GM12878 (cell line): ENCODE measurements at regions not wholly inside any gene's neighbourhood (a gene's known extent, or its start where the extent isn't known, plus 50 kb on each side); places are given as distances from the start of the nearest gene placed in this dataset.

Experiments used
- ATAC-seq: fragments of 200-7000 bp; cut with Tn5 transposase; 3 replicates; pipeline ENCODE4 v1.9.1; 2020; ENCODE audit warnings: mild to moderate bottlenecking, moderate library complexity
- BruUV-seq: library from RNA; stranded (reverse); fragments of 400-500 nt; replicated peaks from 2 replicates; lab custom pipeline; 2021; lab: Mats Ljungman, UMichigan
- CTCF ChIA-PET: fragments of 300-600 bp; sonication (Branson Sonifier 250); formaldehyde crosslinking; extraction: SDS; loops from one replicate; lab custom pipeline; 2021; ENCODE audit warnings: inconsistent platforms; lab: Yijun Ruan, JAX
- POLR2A ChIA-PET: fragments of 350-600 bp; formaldehyde crosslinking; extraction: SDS; loops from one replicate; lab custom pipeline; 2021; ENCODE audit warnings: inconsistent platforms; lab: Charles Lee
- RAD21 ChIA-PET: fragments of 300-600 bp; sonication (Branson Sonifier 250); formaldehyde crosslinking; loops from one replicate; lab custom pipeline; 2023; ENCODE audit warnings: antibody characterized with exemption; ENCODE audit not compliant: unreplicated experiment; lab: Charles Lee
- SMC1A ChIA-PET: fragments of 300-600 bp; sonication (Branson Sonifier 250); formaldehyde crosslinking; loops from one replicate; lab custom pipeline; 2023; ENCODE audit not compliant: unreplicated experiment, uncharacterized antibody; lab: Charles Lee
- DNase-seq: peaks from one replicate; pipeline ENCODE4 v3.0.0-alpha.2; 2011; ENCODE audit warnings: low read depth, low spot score
- FAIRE-seq: peaks from 3 replicates; lab custom pipeline; 2011; peaks lifted over from hg19 to GRCh38; lab: Jason Lieb, UNC
- H2AFZ ChIP-seq: 2 replicates; pipeline ENCODE4 v1.6.0; 2011; ENCODE audit warnings: low read depth, low read length, control low read depth; ENCODE audit not compliant: control insufficient read depth
- H3K27ac ChIP-seq: 2 replicates; pipeline ENCODE4 v1.5.1; 2011; ENCODE audit warnings: control low read depth; ENCODE audit not compliant: control insufficient read depth, insufficient read depth
- H3K27me3 ChIP-seq, 2 experiments: replicated peaks in 1 of 2; 2 replicates each; pipeline versions ENCODE4 v1.6.0 to v1.6.1; 2011; ENCODE audit warnings: low read length in 1 of 2; ENCODE audit not compliant: control insufficient read depth in 2 of 2, insufficient read depth in 2 of 2
- H3K36me3 ChIP-seq, 2 experiments: 2 replicates each; pipeline ENCODE4 v1.5.1; 2011; ENCODE audit warnings: low read length in 1 of 2; ENCODE audit not compliant: control insufficient read depth in 2 of 2, insufficient read depth in 2 of 2
- H3K4me1 ChIP-seq: 2 replicates; pipeline ENCODE4 v1.6.1; 2011; ENCODE audit warnings: mild to moderate bottlenecking, low read length, moderate library complexity, mixed read lengths; ENCODE audit not compliant: control insufficient read depth, insufficient read depth
- H3K4me2 ChIP-seq: 2 replicates; pipeline ENCODE4 v1.6.0; 2011; ENCODE audit warnings: control low read depth; ENCODE audit not compliant: control insufficient read depth, insufficient read depth
- H3K4me3 ChIP-seq: fragments of 200-600 bp; sonication (generic); 2 replicates; pipeline ENCODE4 v1.5.1; 2016
- H3K79me2 ChIP-seq: 2 replicates; pipeline ENCODE4 v1.6.0; 2011; ENCODE audit warnings: low read length; ENCODE audit not compliant: control insufficient read depth, insufficient read depth
- H3K9ac ChIP-seq: 2 replicates; pipeline ENCODE4 v1.8.0; 2011; ENCODE audit warnings: low read length, control low read depth, mixed read lengths; ENCODE audit not compliant: control insufficient read depth, insufficient read depth
- H3K9me3 ChIP-seq: replicated peaks from 3 replicates; pipeline ENCODE4 v1.5.1; 2011; ENCODE audit warnings: mild to moderate bottlenecking, low read length; ENCODE audit not compliant: control insufficient read depth, insufficient read depth
- H4K20me1 ChIP-seq: 2 replicates; pipeline ENCODE4 v1.6.0; 2011; ENCODE audit not compliant: control insufficient read depth, insufficient read depth
- ASH2L ChIP-seq: fragments of 300-600, 200-600 bp; sonication (generic); IDR thresholded peaks from 2 replicates; pipeline ENCODE4 v1.6.1; 2017; ENCODE audit warnings: low read depth, mild to moderate bottlenecking, borderline replicate concordance
- CBX3 ChIP-seq: fragments of 200-600 bp; sonication (generic); IDR thresholded peaks from 2 replicates; pipeline ENCODE4 v1.6.1; 2016; ENCODE audit warnings: low read depth, borderline replicate concordance
- CHD4 ChIP-seq: fragments of 200-600 bp; sonication (generic); IDR thresholded peaks from 2 replicates; pipeline ENCODE4 v1.6.1; 2016; ENCODE audit warnings: mild to moderate bottlenecking
- EED ChIP-seq: sonication (generic); IDR thresholded peaks from 2 replicates; pipeline ENCODE4 v1.6.1; 2016; ENCODE audit warnings: antibody characterized with exemption, low read depth
- FOS ChIP-seq: IDR thresholded peaks from 3 replicates; pipeline ENCODE4 v1.6.1; 2011; ENCODE audit warnings: borderline replicate concordance; ENCODE audit not compliant: insufficient read length; ENCODE audit errors: extremely low read depth
- HDAC6 ChIP-seq: fragments of 200-600 bp; sonication (generic); IDR thresholded peaks from one replicate; pipeline ENCODE4 v1.8.0; 2017; ENCODE audit warnings: antibody characterized with exemption; ENCODE audit not compliant: unreplicated experiment
- IRF5 ChIP-seq: fragments of 450-650 bp; IDR thresholded peaks from 2 replicates; pipeline ENCODE4 v1.6.1; 2017; ENCODE audit warnings: borderline replicate concordance
- MXI1 ChIP-seq: fragments of 150-350 bp; IDR thresholded peaks from 2 replicates; pipeline ENCODE4 v1.6.1; 2011; ENCODE audit warnings: low read depth, mild to moderate bottlenecking, inconsistent platforms, low read length, improper control_type of control experiment
- NFYB ChIP-seq: IDR thresholded peaks from 2 replicates; pipeline ENCODE4 v1.6.1; 2011; ENCODE audit warnings: low read depth, mild to moderate bottlenecking, low read length, improper control_type of control experiment, moderate library complexity; ENCODE audit not compliant: insufficient read depth
- POLR2AphosphoS5 ChIP-seq: IDR thresholded peaks from 2 replicates; pipeline ENCODE4 v1.6.1; 2011; ENCODE audit warnings: mild to moderate bottlenecking, low read length, inconsistent platforms
- RBBP5 ChIP-seq: fragments of 200-600 bp; sonication (generic); conservative IDR thresholded peaks from 2 replicates; pipeline ENCODE4 v1.6.1; 2016
- SIN3A ChIP-seq: IDR thresholded peaks from 2 replicates; pipeline ENCODE4 v1.6.1; 2012; ENCODE audit warnings: low read depth, low read length, improper control_type of control experiment
- TCF3 ChIP-seq: IDR thresholded peaks from 2 replicates; pipeline ENCODE4 v1.6.1; 2012; ENCODE audit warnings: low read depth, mild to moderate bottlenecking, low read length, borderline replicate concordance; ENCODE audit not compliant: insufficient read depth
- WRNIP1 ChIP-seq: IDR thresholded peaks from 2 replicates; pipeline ENCODE4 v1.6.1; 2011; ENCODE audit warnings: low read depth, low read length, improper control_type of control experiment, borderline replicate concordance
- YBX1 ChIP-seq: fragments of 450-650 bp; IDR thresholded peaks from 2 replicates; pipeline ENCODE4 v1.6.1; 2016; ENCODE audit warnings: antibody characterized with exemption
- ZZZ3 ChIP-seq: IDR thresholded peaks from 2 replicates; pipeline ENCODE4 v1.6.1; 2011; ENCODE audit warnings: low read depth; ENCODE audit not compliant: control insufficient read depth, insufficient read length
- WGBS: methylation state at CpG from one replicate; pipeline ENCODE4 v1.1.6; 2016; ENCODE audit warnings: low lambda C conversion rate; ENCODE audit not compliant: insufficient replicate concordance, insufficient coverage; ENCODE audit errors: missing lambda C conversion rate; 5-methylcytosine and 5-hydroxymethylcytosine counted together
- in situ Hi-C: fragments of 300-500 bp; cut with MboI; formaldehyde crosslinking; loops from 9 replicates; pipeline ENCODE4 v1.14.3; 2018; ENCODE audit warnings: mixed read lengths
- intact Hi-C: fragments of 100-400 bp; cut with micrococcal nuclease; formaldehyde crosslinking; loops from one replicate; pipeline ENCODE4 v1.14.2; 2022; ENCODE audit not compliant: unreplicated experiment
- TF ChIP-seq, protein P1 (sequence below): fragments of 450-650 bp; formaldehyde crosslinking; IDR thresholded peaks from 2 replicates; pipeline ENCODE4 v1.4.0; 2020; ENCODE audit warnings: mild to moderate bottlenecking, moderate library complexity
- TF ChIP-seq, protein P2 (sequence below): fragments of 450-650 bp; IDR thresholded peaks from 2 replicates; pipeline ENCODE4 v1.6.1; 2016; ENCODE audit warnings: mild to moderate bottlenecking
- TF ChIP-seq, protein P3 (sequence below): IDR thresholded peaks from 2 replicates; pipeline ENCODE4 v1.6.1; 2011; ENCODE audit warnings: low read depth, low read length, improper control_type of control experiment, borderline replicate concordance

- intact Hi-C loops, result no loop called here
- 3% methylated on average over 2 of the region's 2 CpGs for WGBS
- ChIA-PET POLR2A (no interaction called here), RAD21 (interaction anchor here (1.1 kb wide), 1 partner anchor 449 kb away, joined by 6 read pairs; no protein-coding TSS in a partner anchor), SMC1A (interaction anchor here (0.9 kb wide), 1 partner anchor 449 kb away, joined by 3 read pairs; no protein-coding TSS in a partner anchor), CTCF (interaction anchor here (1.0 to 1.9 kb wide), 2 partner anchors 235 to 450 kb away, joined by 4 to 8 read pairs; no protein-coding TSS in a partner anchor)
- H3K27ac ChIP-seq, result no peak overlapping the region
- no peak overlapping the region for H3K9ac ChIP-seq
- H3K4me3 ChIP-seq, result no peak overlapping the region
- H3K4me2 ChIP-seq, result no peak overlapping the region
- BruUV-seq, result no TSS peak
- no peaks in the 10 kb centered on the region for H3K79me2 ChIP-seq
- no peaks in the 10 kb centered on the region for H3K9me3 ChIP-seq
- H3K36me3 ChIP-seq, result no peaks in the 10 kb centered on the region
- FAIRE-seq (no peak), ATAC-seq (no peak), DNase-seq (no peak)
- no peaks in the 10 kb centered on the region for H3K27me3 ChIP-seq
- H2AFZ ChIP-seq, result no peak overlapping the region
- no peaks in the 10 kb centered on the region for H4K20me1 ChIP-seq
- in situ Hi-C loops, result no loop called here
- no peaks in the 10 kb centered on the region for H3K4me1 ChIP-seq
- TF ChIP-seq EED (no peak), CBX3 (no peak), WRNIP1 (no peak), RBBP5 (no peak), NFYB (no peak), SIN3A (no peak), CHD4 (no peak), IRF5 (no peak), POLR2AphosphoS5 (no peak), ASH2L (no peak), HDAC6 (no peak), MXI1 (no peak), ZZZ3 (no peak), YBX1 (no peak), FOS (no peak), TCF3 (no peak)
- TF ChIP-seq, protein P1, sequence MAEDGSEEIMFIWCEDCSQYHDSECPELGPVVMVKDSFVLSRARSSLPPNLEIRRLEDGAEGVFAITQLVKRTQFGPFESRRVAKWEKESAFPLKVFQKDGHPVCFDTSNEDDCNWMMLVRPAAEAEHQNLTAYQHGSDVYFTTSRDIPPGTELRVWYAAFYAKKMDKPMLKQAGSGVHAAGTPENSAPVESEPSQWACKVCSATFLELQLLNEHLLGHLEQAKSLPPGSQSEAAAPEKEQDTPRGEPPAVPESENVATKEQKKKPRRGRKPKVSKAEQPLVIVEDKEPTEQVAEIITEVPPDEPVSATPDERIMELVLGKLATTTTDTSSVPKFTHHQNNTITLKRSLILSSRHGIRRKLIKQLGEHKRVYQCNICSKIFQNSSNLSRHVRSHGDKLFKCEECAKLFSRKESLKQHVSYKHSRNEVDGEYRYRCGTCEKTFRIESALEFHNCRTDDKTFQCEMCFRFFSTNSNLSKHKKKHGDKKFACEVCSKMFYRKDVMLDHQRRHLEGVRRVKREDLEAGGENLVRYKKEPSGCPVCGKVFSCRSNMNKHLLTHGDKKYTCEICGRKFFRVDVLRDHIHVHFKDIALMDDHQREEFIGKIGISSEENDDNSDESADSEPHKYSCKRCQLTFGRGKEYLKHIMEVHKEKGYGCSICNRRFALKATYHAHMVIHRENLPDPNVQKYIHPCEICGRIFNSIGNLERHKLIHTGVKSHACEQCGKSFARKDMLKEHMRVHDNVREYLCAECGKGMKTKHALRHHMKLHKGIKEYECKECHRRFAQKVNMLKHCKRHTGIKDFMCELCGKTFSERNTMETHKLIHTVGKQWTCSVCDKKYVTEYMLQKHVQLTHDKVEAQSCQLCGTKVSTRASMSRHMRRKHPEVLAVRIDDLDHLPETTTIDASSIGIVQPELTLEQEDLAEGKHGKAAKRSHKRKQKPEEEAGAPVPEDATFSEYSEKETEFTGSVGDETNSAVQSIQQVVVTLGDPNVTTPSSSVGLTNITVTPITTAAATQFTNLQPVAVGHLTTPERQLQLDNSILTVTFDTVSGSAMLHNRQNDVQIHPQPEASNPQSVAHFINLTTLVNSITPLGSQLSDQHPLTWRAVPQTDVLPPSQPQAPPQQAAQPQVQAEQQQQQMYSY (CRISPR knock-in tag), result no peak
- TF ChIP-seq, protein P2, sequence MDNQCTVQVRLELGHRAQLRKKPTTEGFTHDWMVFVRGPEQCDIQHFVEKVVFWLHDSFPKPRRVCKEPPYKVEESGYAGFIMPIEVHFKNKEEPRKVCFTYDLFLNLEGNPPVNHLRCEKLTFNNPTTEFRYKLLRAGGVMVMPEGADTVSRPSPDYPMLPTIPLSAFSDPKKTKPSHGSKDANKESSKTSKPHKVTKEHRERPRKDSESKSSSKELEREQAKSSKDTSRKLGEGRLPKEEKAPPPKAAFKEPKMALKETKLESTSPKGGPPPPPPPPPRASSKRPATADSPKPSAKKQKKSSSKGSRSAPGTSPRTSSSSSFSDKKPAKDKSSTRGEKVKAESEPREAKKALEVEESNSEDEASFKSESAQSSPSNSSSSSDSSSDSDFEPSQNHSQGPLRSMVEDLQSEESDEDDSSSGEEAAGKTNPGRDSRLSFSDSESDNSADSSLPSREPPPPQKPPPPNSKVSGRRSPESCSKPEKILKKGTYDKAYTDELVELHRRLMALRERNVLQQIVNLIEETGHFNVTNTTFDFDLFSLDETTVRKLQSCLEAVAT, result no peak
- TF ChIP-seq, protein P3, sequence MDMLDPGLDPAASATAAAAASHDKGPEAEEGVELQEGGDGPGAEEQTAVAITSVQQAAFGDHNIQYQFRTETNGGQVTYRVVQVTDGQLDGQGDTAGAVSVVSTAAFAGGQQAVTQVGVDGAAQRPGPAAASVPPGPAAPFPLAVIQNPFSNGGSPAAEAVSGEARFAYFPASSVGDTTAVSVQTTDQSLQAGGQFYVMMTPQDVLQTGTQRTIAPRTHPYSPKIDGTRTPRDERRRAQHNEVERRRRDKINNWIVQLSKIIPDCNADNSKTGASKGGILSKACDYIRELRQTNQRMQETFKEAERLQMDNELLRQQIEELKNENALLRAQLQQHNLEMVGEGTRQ, result no peak
These were observed 306.0 kb downstream of the CRPPA start for GRCh38 chr7:16115374-16115773.
